PC-9 (cell line): ENCODE measurements at regions not wholly inside any gene's neighbourhood (a gene's known extent, or its start where the extent isn't known, plus 50 kb on each side); places are given as distances from the start of the nearest gene placed in this dataset.

Source experiments
- CTCF ChIP-seq: fragments of 200-600 bp; sonication (generic); conservative IDR thresholded peaks from 2 replicates; pipeline ENCODE4 v1.6.1; 2017; ENCODE audit warnings: mixed run types, antibody characterized with exemption, mild to moderate bottlenecking, moderate library complexity
- EZH2 ChIP-seq: fragments of 200-600 bp; sonication (generic); IDR thresholded peaks from 2 replicates; pipeline ENCODE4 v1.8.0; 2017; ENCODE audit warnings: antibody characterized with exemption, low read depth

DNA sequence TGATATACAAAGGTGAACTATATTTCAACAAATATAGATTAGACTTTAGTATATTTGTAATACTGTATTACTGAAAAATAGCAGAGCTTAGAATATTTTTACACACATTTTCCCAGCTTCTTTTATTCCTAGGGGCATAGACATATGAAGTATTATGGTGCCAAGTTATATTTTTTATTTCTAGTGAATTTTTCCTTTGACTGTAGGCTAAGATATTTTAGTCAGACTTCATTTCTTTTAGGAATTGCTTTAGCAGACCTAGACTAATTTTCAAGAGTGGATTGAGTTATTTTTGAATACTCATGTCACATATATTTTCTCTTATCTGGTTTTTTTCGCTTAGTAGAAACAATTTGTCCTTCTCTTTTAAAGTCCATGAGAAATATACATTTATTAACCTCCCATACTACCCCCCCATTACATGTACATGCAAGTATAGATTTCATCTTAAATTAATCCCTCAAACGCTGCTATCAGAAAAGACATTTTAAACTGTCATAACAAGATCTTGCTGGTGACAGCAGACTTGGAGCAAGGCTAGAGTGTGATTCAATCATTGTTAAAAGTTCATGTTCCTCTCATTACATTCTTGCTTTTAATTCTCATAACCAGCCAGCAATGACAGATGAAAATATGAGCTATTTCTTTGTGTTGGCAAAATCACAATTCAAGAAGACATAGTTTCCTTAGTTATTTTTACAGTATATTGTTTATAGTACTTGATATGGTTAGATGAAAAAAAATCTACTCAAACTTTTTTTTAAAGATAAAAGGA lies 456.1 kb downstream of the AEBP2 start:
- TF ChIP-seq EZH2 = no peak
- no peak for TF ChIP-seq CTCF
